CMK (cell line): ENCODE measurements at regions not wholly inside any gene's neighbourhood (a gene's known extent, or its start where the extent isn't known, plus 50 kb on each side); places are given as distances from the start of the nearest gene placed in this dataset.
"Not testable (repeated sequence)": the region's sequence is repeated elsewhere in the genome, so short reads cannot be mapped to it uniquely, and the experiment has no call there.

ENCODE experiments used
- DNase-seq: peaks from one replicate; pipeline ENCODE4 v3.0.0-alpha.2; 2010; ENCODE audit warnings: low read depth

- DNase-seq, result no peak
Observed at GRCh38 chr12:123061441-123062205, 81.1 kb downstream of the ARL6IP4 start.

GRCh38 chr12:123059500-123059899 is 79.0 kb downstream of the ARL6IP4 start:
- no peak for DNase-seq

GRCh38 chr12:123058980-123059379 is 78.5 kb downstream of the ARL6IP4 start:
- DNase-seq, result no peak

- no peak for DNase-seq
Observed at GRCh38 chr12:123058481-123058880, 78.0 kb downstream of the ARL6IP4 start.

GRCh38 chr12:123057513-123058265 is 77.2 kb downstream of the ARL6IP4 start:
- no peak for DNase-seq

- DNase-seq, result no peak
Observed at GRCh38 chr12:123056709-123057108, 76.2 kb downstream of the ARL6IP4 start.

GRCh38 chr12:123056053-123056452 is 75.6 kb downstream of the ARL6IP4 start:
- no peak for DNase-seq

GRCh38 chr12:123055281-123055766 is 74.8 kb downstream of the ARL6IP4 start:
- no peak for DNase-seq

- no peak for DNase-seq
Observed at GRCh38 chr12:123054371-123054770, 73.9 kb downstream of the ARL6IP4 start.

- no peak for DNase-seq
Observed at GRCh38 chr12:123051556-123051955, 71.1 kb downstream of the ARL6IP4 start.

GRCh38 chr12:123050913-123051312 is 70.4 kb downstream of the ARL6IP4 start:
- DNase-seq, result no peak

- DNase-seq, result no peak
Observed at GRCh38 chr12:123050331-123050831, 69.9 kb downstream of the ARL6IP4 start.

- DNase-seq, result no peak
Observed at GRCh38 chr12:123049398-123050240, 69.1 kb downstream of the ARL6IP4 start.

GRCh38 chr12:123047892-123048291 is 67.4 kb downstream of the ARL6IP4 start:
- not testable (repeated sequence) for DNase-seq

- no peak for DNase-seq
Observed at GRCh38 chr12:123047289-123047688, 66.8 kb downstream of the ARL6IP4 start.

- no peak for DNase-seq
Observed at GRCh38 chr12:123046431-123046830, 66.0 kb downstream of the ARL6IP4 start.

GRCh38 chr12:123045678-123046077 is 65.2 kb downstream of the ARL6IP4 start:
- no peak for DNase-seq

GRCh38 chr12:123044351-123044750 is 63.9 kb downstream of the ARL6IP4 start:
- DNase-seq, result no peak

- peak; percentile 54 for DNase-seq
Observed at GRCh38 chr12:123043536-123044001, 63.1 kb downstream of the ARL6IP4 start.

- DNase-seq, result no peak
Observed at GRCh38 chr12:123042833-123043232, 62.4 kb downstream of the ARL6IP4 start.

- DNase-seq, result no peak
Observed at GRCh38 chr12:123041811-123042655, 61.6 kb downstream of the ARL6IP4 start.
